SK-N-SH (cell line): ENCODE measurements at regions not wholly inside any gene's neighbourhood (a gene's known extent, or its start where the extent isn't known, plus 50 kb on each side); places are given as distances from the start of the nearest gene placed in this dataset.

Experiments
- EZH2phosphoT487 ChIP-seq: fragments of 200-600 bp; sonication (generic); IDR thresholded peaks from 2 replicates; pipeline ENCODE4 v1.6.1; 2017; ENCODE audit warnings: low read depth, mixed run types, mild to moderate bottlenecking, antibody characterized with exemption, moderate library complexity, borderline replicate concordance
- GATA2 ChIP-seq: sonication (generic); formaldehyde crosslinking; IDR thresholded peaks from 2 replicates; pipeline ENCODE4 v1.5.0; 2020; ENCODE audit warnings: mild to moderate bottlenecking, missing genetic modification reagents
- MXI1 ChIP-seq: IDR thresholded peaks from 2 replicates; pipeline ENCODE4 v1.6.1; 2012; ENCODE audit warnings: mild to moderate bottlenecking, low read depth, low read length, improper control_type of control experiment
- POLR2AphosphoS5 ChIP-seq: IDR thresholded peaks from 2 replicates; pipeline ENCODE4 v1.6.1; 2012; ENCODE audit warnings: low read depth, low read length
- SIN3A ChIP-seq: IDR thresholded peaks from 2 replicates; pipeline ENCODE4 v1.6.1; 2012; ENCODE audit warnings: low read depth, mild to moderate bottlenecking, low read length, moderate library complexity, borderline replicate concordance
- TAF1 ChIP-seq: IDR thresholded peaks from 2 replicates; pipeline ENCODE4 v1.6.1; 2012; ENCODE audit warnings: low read depth, mild to moderate bottlenecking, low read length, moderate library complexity, borderline replicate concordance
- TF ChIP-seq, protein P1 (sequence below): fragments of 200-600 bp; sonication (generic); IDR thresholded peaks from 2 replicates; pipeline ENCODE4 v1.6.1; 2017; ENCODE audit warnings: antibody characterized with exemption, mild to moderate bottlenecking, moderate library complexity
- TF ChIP-seq, protein P2 (sequence below): IDR thresholded peaks from 2 replicates; pipeline ENCODE4 v1.4.0; 2012; ENCODE audit warnings: low read depth, borderline replicate concordance
- TF ChIP-seq, protein P3 (sequence below): IDR thresholded peaks from 2 replicates; pipeline ENCODE4; 2012
- TF ChIP-seq, protein P4 (sequence below): IDR thresholded peaks from 2 replicates; pipeline ENCODE4 v1.6.1; 2012; ENCODE audit warnings: mild to moderate bottlenecking, low read depth, low read length, moderate library complexity

- no peak for TF ChIP-seq TAF1
- TF ChIP-seq POLR2AphosphoS5 = no peak
- TF ChIP-seq MXI1 = no peak
- TF ChIP-seq, protein P1, sequence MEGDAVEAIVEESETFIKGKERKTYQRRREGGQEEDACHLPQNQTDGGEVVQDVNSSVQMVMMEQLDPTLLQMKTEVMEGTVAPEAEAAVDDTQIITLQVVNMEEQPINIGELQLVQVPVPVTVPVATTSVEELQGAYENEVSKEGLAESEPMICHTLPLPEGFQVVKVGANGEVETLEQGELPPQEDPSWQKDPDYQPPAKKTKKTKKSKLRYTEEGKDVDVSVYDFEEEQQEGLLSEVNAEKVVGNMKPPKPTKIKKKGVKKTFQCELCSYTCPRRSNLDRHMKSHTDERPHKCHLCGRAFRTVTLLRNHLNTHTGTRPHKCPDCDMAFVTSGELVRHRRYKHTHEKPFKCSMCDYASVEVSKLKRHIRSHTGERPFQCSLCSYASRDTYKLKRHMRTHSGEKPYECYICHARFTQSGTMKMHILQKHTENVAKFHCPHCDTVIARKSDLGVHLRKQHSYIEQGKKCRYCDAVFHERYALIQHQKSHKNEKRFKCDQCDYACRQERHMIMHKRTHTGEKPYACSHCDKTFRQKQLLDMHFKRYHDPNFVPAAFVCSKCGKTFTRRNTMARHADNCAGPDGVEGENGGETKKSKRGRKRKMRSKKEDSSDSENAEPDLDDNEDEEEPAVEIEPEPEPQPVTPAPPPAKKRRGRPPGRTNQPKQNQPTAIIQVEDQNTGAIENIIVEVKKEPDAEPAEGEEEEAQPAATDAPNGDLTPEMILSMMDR = no peak
- TF ChIP-seq EZH2phosphoT487 = no peak
- TF ChIP-seq GATA2 (CRISPR knock-in tag) = no peak
- TF ChIP-seq, protein P2, sequence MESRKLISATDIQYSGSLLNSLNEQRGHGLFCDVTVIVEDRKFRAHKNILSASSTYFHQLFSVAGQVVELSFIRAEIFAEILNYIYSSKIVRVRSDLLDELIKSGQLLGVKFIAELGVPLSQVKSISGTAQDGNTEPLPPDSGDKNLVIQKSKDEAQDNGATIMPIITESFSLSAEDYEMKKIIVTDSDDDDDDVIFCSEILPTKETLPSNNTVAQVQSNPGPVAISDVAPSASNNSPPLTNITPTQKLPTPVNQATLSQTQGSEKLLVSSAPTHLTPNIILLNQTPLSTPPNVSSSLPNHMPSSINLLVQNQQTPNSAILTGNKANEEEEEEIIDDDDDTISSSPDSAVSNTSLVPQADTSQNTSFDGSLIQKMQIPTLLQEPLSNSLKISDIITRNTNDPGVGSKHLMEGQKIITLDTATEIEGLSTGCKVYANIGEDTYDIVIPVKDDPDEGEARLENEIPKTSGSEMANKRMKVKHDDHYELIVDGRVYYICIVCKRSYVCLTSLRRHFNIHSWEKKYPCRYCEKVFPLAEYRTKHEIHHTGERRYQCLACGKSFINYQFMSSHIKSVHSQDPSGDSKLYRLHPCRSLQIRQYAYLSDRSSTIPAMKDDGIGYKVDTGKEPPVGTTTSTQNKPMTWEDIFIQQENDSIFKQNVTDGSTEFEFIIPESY = no peak
- no peak for TF ChIP-seq SIN3A
- TF ChIP-seq, protein P3, sequence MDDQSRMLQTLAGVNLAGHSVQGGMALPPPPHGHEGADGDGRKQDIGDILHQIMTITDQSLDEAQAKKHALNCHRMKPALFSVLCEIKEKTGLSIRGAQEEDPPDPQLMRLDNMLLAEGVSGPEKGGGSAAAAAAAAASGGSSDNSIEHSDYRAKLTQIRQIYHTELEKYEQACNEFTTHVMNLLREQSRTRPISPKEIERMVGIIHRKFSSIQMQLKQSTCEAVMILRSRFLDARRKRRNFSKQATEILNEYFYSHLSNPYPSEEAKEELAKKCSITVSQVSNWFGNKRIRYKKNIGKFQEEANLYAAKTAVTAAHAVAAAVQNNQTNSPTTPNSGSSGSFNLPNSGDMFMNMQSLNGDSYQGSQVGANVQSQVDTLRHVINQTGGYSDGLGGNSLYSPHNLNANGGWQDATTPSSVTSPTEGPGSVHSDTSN = no peak
- TF ChIP-seq, protein P4, sequence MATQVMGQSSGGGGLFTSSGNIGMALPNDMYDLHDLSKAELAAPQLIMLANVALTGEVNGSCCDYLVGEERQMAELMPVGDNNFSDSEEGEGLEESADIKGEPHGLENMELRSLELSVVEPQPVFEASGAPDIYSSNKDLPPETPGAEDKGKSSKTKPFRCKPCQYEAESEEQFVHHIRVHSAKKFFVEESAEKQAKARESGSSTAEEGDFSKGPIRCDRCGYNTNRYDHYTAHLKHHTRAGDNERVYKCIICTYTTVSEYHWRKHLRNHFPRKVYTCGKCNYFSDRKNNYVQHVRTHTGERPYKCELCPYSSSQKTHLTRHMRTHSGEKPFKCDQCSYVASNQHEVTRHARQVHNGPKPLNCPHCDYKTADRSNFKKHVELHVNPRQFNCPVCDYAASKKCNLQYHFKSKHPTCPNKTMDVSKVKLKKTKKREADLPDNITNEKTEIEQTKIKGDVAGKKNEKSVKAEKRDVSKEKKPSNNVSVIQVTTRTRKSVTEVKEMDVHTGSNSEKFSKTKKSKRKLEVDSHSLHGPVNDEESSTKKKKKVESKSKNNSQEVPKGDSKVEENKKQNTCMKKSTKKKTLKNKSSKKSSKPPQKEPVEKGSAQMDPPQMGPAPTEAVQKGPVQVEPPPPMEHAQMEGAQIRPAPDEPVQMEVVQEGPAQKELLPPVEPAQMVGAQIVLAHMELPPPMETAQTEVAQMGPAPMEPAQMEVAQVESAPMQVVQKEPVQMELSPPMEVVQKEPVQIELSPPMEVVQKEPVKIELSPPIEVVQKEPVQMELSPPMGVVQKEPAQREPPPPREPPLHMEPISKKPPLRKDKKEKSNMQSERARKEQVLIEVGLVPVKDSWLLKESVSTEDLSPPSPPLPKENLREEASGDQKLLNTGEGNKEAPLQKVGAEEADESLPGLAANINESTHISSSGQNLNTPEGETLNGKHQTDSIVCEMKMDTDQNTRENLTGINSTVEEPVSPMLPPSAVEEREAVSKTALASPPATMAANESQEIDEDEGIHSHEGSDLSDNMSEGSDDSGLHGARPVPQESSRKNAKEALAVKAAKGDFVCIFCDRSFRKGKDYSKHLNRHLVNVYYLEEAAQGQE = no peak
These were observed 264.0 kb downstream of the KLF12 start for GRCh38 chr13:73870036-73870741.
